Heart left ventricle (tissue), 16 donors: ENCODE measurements at regions not wholly inside any gene's neighbourhood (a gene's known extent, or its start where the extent isn't known, plus 50 kb on each side); places are given as distances from the start of the nearest gene placed in this dataset.

Source experiments
- ATAC-seq, 4 donors: fragments of 200-7000 bp; cut with Tn5 transposase; one replicate each; pipeline ENCODE4 v1.9.1; 2020 to 2022; ENCODE audit warnings: moderate library complexity in 4 of 4, mild to moderate bottlenecking in 3 of 4, moderate number of reproducible peaks in 1 of 4
- DNase-seq, 5 donors: peaks; one replicate each; pipeline ENCODE4 v3.0.0-alpha.2; 2020
- H3K27ac ChIP-seq, 12 donors: fragments of 200-600 bp; sonication (generic) in 4 of 12; one replicate each; pipeline versions ENCODE4 v1.5.0 to v1.8.0; 2016 to 2022; ENCODE audit warnings: mild to moderate bottlenecking in 2 of 12
- H3K27me3 ChIP-seq, 9 donors: fragments of 200-600 bp; sonication (generic) in 2 of 9; one replicate each; pipeline versions ENCODE4 v1.5.1 to v1.8.0; 2016 to 2022; ENCODE audit warnings: mild to moderate bottlenecking in 3 of 9
- H3K36me3 ChIP-seq, 9 donors: fragments of 200-600 bp; sonication (generic) in 2 of 9; one replicate each; pipeline versions ENCODE4 v1.5.0 to v1.8.0; 2018 to 2022; ENCODE audit warnings: mild to moderate bottlenecking in 2 of 9
- H3K4me1 ChIP-seq, 12 donors: fragments of 200-600 bp; sonication (generic) in 4 of 12; one replicate each; pipeline versions ENCODE4 v1.5.0 to v1.8.0; 2016 to 2022; ENCODE audit warnings: mild to moderate bottlenecking in 3 of 12
- H3K4me3 ChIP-seq, 12 donors: fragments of 200-600 bp; sonication (generic) in 4 of 12; one replicate each; pipeline versions ENCODE4 v1.5.0 to v1.8.0; 2017 to 2022; ENCODE audit warnings: mild to moderate bottlenecking in 9 of 12, moderate library complexity in 4 of 12
- H3K9me3 ChIP-seq, 12 donors: fragments of 200-600 bp; sonication (generic) in 4 of 12; one replicate each; pipeline versions ENCODE4 v1.5.0 to v1.8.0; 2016 to 2022; ENCODE audit warnings: mild to moderate bottlenecking in 1 of 12
- CTCF ChIP-seq, 12 donors: fragments of 200-600 bp; sonication (generic) in 4 of 12; IDR thresholded peaks; one replicate each; pipeline versions ENCODE4 v1.5.0 to v1.8.0; 2018 to 2022; ENCODE audit warnings: antibody characterized with exemption in 12 of 12, mild to moderate bottlenecking in 5 of 12
- POLR2A ChIP-seq, 2 donors: fragments of 450-650 bp; IDR thresholded peaks; one replicate each; pipeline ENCODE4 v1.6.1; 2017; ENCODE audit warnings: antibody characterized with exemption in 2 of 2, mild to moderate bottlenecking in 2 of 2, moderate library complexity in 2 of 2
- WGBS, 4 donors: extraction: QIAGEN DNeasy Blood & Tissue Kit in 2 of 4; methylation state at CpG; one replicate each; pipeline versions ENCODE4 v1.1.5 to v1.1.7; 2013 to 2018; 5-methylcytosine and 5-hydroxymethylcytosine counted together
- intact Hi-C, 10 donors: fragments of 100-400 bp; cut with DNase I; formaldehyde crosslinking; loops; one replicate each; pipeline versions ENCODE4 v1.11.1 to v1.14.2; 2022
- donor health status: ischemic (EF 13 %, LVEDD 7.1; RV severe dilation, severe dysfunction).
- donor health status: healthy with polysubstance abuse.
- donor health status: DM: no; HTN: yes; CAD: no.
- donor health status: DM: no; HTN: no; CAD: no.
- donor health status: ischemic (EF 25% LVEDD 6.9; RV normal size, moderate dysfunction).
- donor health status: ischemic (EF 25% LVEDD 5.7; RV mildly dilated, moderate dysfunction).
- donor health status: healthy.
- donor health status: DM: yes; HTN: yes; CAD: no.
- donor health status: ischemic (EF 35%, LVEDD 5.7; RV mildly dilated, moderate dysfunction).
- donor health status: nonischemic (EF 11% LVEDD 7.7; RV severe dilation, severe dysfunction).
- donor health status: DM: yes; HTN: yes; CAD: no.
- donor health status: PGD.
- donor health status: ischemic (EF 29% LVEDD 5.4; RV normal size, mild dysfunction).
- donor health status: nonischemic (EF 23%, LVEDD 6.1; RV moderate dilation, normal function).

DNA sequence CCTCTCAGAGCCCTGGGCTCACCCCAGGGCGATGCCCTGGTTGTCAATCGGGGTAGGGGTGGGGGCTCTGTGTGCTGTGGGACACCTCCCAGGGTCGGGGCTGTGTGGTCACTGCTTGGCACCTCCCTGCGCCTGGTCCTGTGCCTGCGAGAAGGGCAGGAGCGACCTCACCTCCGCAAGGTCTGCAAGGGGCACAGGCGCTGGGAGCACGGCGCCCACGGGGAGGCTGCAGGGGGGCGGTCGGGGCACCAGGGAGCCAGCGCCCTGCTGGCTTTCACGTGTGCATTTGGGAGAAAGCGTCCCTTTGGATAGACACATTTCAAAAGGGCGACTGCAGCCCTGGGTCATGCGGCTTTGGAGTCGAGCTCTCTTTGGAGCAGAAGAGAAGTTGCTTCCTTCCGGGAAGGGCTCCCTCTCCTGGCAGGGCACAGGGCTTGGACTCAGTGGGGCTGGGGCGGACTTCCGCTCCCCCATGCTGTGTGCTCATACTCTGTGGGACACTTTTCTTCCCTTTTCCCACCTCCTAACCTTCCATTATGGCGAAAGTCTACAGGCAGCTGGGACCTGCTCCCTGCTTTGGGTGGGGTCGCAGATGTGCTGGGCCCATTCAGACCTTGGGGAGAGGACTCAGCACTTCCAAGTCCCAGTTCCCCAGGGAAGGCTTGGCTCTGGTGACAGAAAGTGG is 52.9 kb upstream of the SLC28A3 start:
- 89 to 94% (median 91%) methylated on average over 13 to 24 of the region's 24 CpGs for WGBS, 4 donors
- no peak for DNase-seq
- H3K36me3 ChIP-seq, result no peaks in the 10 kb centered on the region
- no peak overlapping the region for H3K27ac ChIP-seq
- H3K4me1 ChIP-seq, result peaks cover 0 to 9% (median 0%) of the 10 kb centered on the region in 12 donors
- no peak overlapping the region for H3K4me3 ChIP-seq
- no peaks in the 10 kb centered on the region for H3K9me3 ChIP-seq
- H3K27me3 ChIP-seq, result peaks cover 0 to 14% (median 0%) of the 10 kb centered on the region in 9 donors
- no peak for TF ChIP-seq POLR2A (IDR thresholded peaks at IDR 0.05)
- no peak for TF ChIP-seq CTCF (IDR thresholded peaks at IDR 0.05)
- intact Hi-C loops, result loop anchor here in 9 of 10 donors (5.0 to 10.0 kb wide), 7 partner anchors 561 to 1391 kb away; no protein-coding TSS in a partner anchor
- ATAC-seq, result peak in 1 of 4 donors; percentile 33

- no peak for DNase-seq
- H3K4me3 ChIP-seq, result no peak overlapping the region
- no peaks in the 10 kb centered on the region for H3K9me3 ChIP-seq
- TF ChIP-seq CTCF (IDR thresholded peaks at IDR 0.05) (no peak), POLR2A (IDR thresholded peaks at IDR 0.05) (no peak)
- ATAC-seq, result no peak
- intact Hi-C loops, result loop anchor here in 9 of 10 donors (5.0 to 10.0 kb wide), 7 partner anchors 561 to 1391 kb away; no protein-coding TSS in a partner anchor
- 77 to 85% (median 81%) methylated on average over 3 of the region's 3 CpGs for WGBS, 4 donors
- peaks cover 0 to 14% (median 0%) of the 10 kb centered on the region in 9 donors for H3K27me3 ChIP-seq
- H3K27ac ChIP-seq, result no peak overlapping the region
- peaks cover 0 to 9% (median 0%) of the 10 kb centered on the region in 12 donors for H3K4me1 ChIP-seq
- no peaks in the 10 kb centered on the region for H3K36me3 ChIP-seq
Measured at GRCh38 chr9:84394036-84394435, 53.5 kb upstream of the SLC28A3 start.

DNA sequence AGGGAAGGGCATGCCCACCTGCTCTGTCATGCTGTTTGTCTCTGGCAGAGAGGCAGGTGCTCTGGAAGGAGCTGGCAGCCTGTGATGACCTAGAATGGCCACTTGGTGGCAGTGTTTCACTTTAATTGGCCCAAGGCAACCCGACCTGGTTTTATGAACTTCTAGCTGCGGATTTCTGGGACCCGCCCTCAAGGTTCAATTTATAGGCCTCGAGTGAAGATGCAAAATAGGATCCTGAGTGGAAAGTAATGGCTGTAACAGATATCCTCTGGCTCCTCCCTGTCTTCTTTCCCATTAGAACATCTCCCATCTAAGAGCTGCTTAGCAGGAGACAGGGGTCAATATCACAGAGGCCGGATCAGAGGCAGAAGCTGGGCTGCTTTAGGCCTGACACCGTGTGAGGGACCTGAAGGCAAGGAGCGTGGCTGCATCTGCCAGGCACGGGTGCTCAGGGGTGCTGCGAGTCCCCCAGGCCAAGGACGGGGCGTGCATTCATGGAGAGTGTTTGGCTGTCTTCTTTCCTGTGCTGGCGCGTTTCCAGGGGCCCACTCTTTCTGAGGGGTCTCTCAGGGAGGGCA is 56.7 kb upstream of the SLC28A3 start:
- no peaks in the 10 kb centered on the region for H3K36me3 ChIP-seq
- no peaks in the 10 kb centered on the region for H3K9me3 ChIP-seq
- no peak overlapping the region for H3K4me3 ChIP-seq
- ATAC-seq (peak in 3 of 4 donors; percentile 80 to 84 (median 81)), DNase-seq (peak in 4 of 5 donors; percentile 37 to 63 (median 54))
- peak; percentile 87 to 96 (median 93) for TF ChIP-seq CTCF (IDR thresholded peaks at IDR 0.05)
- TF ChIP-seq POLR2A (IDR thresholded peaks at IDR 0.05), result no peak
- H3K4me1 ChIP-seq, result peaks cover 0 to 9% (median 0%) of the 10 kb centered on the region in 12 donors
- WGBS, 4 donors, result 49 to 55% (median 52%) methylated on average over 13 of the region's 13 CpGs
- intact Hi-C loops, result loop anchor here (2.0 to 10.0 kb wide), 18 partner anchors 555 to 1388 kb away; no protein-coding TSS in a partner anchor
- peaks cover 0 to 14% (median 0%) of the 10 kb centered on the region in 9 donors for H3K27me3 ChIP-seq
- H3K27ac ChIP-seq, result no peak overlapping the region

DNA sequence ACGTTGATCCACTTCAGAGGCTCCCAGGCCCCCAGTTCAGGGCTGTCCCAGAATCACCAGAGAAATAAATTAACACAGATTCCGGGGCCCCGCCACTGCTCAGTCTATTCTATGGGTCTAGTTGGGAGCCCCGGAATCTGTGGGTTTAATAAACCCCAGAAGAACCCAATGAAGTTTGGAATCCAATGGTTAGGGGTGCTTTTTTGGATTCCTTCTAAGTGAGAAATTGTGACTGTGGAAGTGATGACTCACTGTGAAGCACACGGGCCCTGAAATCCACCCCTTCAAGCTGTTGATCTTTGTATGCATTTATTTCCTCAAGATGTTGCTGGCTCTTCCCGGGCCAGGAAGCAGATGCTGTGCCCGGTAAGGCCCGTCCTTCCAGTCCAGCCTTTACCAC is 57.3 kb upstream of the SLC28A3 start:
- intact Hi-C loops, result loop anchor here (2.0 to 10.0 kb wide), 18 partner anchors 554 to 1387 kb away; no protein-coding TSS in a partner anchor
- no peak overlapping the region for H3K4me3 ChIP-seq
- peaks cover 0 to 9% (median 0%) of the 10 kb centered on the region in 12 donors for H3K4me1 ChIP-seq
- DNase-seq, result no peak
- ATAC-seq, result no peak
- no peak overlapping the region for H3K27ac ChIP-seq
- no peaks in the 10 kb centered on the region for H3K9me3 ChIP-seq
- TF ChIP-seq CTCF (IDR thresholded peaks at IDR 0.05), result no peak
- TF ChIP-seq POLR2A (IDR thresholded peaks at IDR 0.05), result no peak
- H3K27me3 ChIP-seq, result peaks cover 0 to 14% (median 0%) of the 10 kb centered on the region in 9 donors
- WGBS, 4 donors, result 77 to 86% (median 82%) methylated on average over 8 of the region's 8 CpGs
- no peaks in the 10 kb centered on the region for H3K36me3 ChIP-seq
